ENCODE measurements at regions not wholly inside any gene's neighbourhood (a gene's known extent, or its start where the extent isn't known, plus 50 kb on each side); places are given as distances from the start of the nearest gene placed in this dataset.
A peak's percentile ranks its signal among the peaks of the same experiment; 100 is the strongest.

DNA sequence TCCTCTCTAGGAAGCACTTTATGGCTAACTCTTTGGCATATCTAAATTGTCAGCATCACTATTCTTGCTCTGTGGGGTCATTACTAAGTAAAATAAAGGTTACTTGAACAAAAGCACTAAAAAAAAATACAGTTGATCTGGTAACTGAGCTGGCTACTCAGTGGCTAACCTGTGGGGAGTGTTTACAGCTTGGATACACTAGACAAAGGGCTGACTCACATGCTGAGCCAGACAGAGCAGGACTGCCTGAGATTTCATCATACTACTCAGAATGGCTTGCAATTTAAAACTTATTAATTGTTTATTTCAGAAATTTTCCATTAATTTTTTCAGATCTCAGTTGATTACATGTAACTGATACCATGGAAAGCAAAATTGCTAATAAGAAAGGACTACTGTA, 1690.4 kb upstream of the SLC39A10 start:
- no peak overlapping the region for H3K4me2 ChIP-seq
- no peak overlapping the region for H3K4me3 ChIP-seq
- no peaks in the 10 kb centered on the region for H3K27me3 ChIP-seq (ENCODE audit: insufficient read depth, low read depth)
- H3K9me2 ChIP-seq (ENCODE audit: insufficient read depth): no peaks in the 10 kb centered on the region; the same call in 1 of the 2 replicates
- H3K4me1 ChIP-seq (replicated peaks; ENCODE audit: insufficient read depth): peaks cover 8% of the 10 kb centered on the region
- H3K36me3 ChIP-seq (ENCODE audit: low read depth): no peaks in the 10 kb centered on the region
- no peaks in the 10 kb centered on the region for H4K20me1 ChIP-seq (ENCODE audit: insufficient read depth)
- ChIA-PET POLR2A (ENCODE audit: unreplicated experiment) (interaction anchor here (0.6 kb wide), 1 partner anchor 20 kb away, joined by 3 read pairs; no protein-coding TSS in a partner anchor), CTCF (no interaction called here)
- intact Hi-C loops (cut with micrococcal nuclease; ENCODE audit: unreplicated experiment): no loop called here
- no peaks in the 10 kb centered on the region for H3K79me2 ChIP-seq (ENCODE audit: low read depth)
- H3K27ac ChIP-seq: peak overlapping the region; percentile 39
- TF ChIP-seq, protein P1, sequence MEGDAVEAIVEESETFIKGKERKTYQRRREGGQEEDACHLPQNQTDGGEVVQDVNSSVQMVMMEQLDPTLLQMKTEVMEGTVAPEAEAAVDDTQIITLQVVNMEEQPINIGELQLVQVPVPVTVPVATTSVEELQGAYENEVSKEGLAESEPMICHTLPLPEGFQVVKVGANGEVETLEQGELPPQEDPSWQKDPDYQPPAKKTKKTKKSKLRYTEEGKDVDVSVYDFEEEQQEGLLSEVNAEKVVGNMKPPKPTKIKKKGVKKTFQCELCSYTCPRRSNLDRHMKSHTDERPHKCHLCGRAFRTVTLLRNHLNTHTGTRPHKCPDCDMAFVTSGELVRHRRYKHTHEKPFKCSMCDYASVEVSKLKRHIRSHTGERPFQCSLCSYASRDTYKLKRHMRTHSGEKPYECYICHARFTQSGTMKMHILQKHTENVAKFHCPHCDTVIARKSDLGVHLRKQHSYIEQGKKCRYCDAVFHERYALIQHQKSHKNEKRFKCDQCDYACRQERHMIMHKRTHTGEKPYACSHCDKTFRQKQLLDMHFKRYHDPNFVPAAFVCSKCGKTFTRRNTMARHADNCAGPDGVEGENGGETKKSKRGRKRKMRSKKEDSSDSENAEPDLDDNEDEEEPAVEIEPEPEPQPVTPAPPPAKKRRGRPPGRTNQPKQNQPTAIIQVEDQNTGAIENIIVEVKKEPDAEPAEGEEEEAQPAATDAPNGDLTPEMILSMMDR (conservative IDR thresholded peaks at IDR 0.05): no peak
- TF ChIP-seq EZH2 (IDR thresholded peaks at IDR 0.05; ENCODE audit: low read depth): no peak
- peak in 1 of 2 experiments; percentile 8 for DNase-seq
- H2AFZ ChIP-seq: no peak overlapping the region
- H3F3A ChIP-seq (ENCODE audit: insufficient read depth, low read depth): no peaks in the 10 kb centered on the region
- BruUV-seq (replicated peaks): no TSS peak
- H3K9me3 ChIP-seq (ENCODE audit: insufficient read depth, low read depth): no peaks in the 10 kb centered on the region

DNA sequence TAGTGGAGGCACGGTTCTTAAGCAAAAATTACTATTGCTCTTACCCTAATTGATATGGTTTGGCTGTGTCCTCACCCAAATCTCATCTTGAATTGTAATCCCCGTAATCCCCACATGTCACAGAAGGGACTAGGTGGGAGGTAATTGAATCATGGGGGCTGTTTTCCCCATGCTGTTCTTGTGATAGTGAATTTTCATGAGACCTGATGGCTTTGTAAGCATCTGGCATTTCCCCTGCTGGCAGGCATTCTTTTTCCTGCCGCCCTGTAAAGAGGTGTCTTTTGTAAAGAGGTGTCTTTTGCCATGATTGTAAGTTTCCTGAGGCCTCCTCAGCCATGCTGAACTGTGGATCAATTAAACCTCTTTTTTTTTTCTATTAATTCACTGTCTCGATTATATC, 1691.8 kb upstream of the SLC39A10 start:
- Histone ChIP-seq H2AFZ (no peak overlapping the region), H3K79me2 (ENCODE audit: low read depth) (no peaks in the 10 kb centered on the region), H4K20me1 (ENCODE audit: insufficient read depth) (no peaks in the 10 kb centered on the region), H3F3A (ENCODE audit: insufficient read depth, low read depth) (no peaks in the 10 kb centered on the region), H3K9me3 (ENCODE audit: insufficient read depth, low read depth) (no peaks in the 10 kb centered on the region), H3K27ac (no peak overlapping the region), H3K27me3 (ENCODE audit: insufficient read depth, low read depth) (no peaks in the 10 kb centered on the region), H3K36me3 (ENCODE audit: low read depth) (no peaks in the 10 kb centered on the region), H3K9me2 (ENCODE audit: insufficient read depth) (no peaks in the 10 kb centered on the region; the same call in 1 of the 2 replicates), H3K4me2 (no peak overlapping the region), H3K4me3 (no peak overlapping the region), H3K4me1 (replicated peaks; ENCODE audit: insufficient read depth) (peaks cover 8% of the 10 kb centered on the region)
- no TSS peak for BruUV-seq (replicated peaks)
- TF ChIP-seq, protein P1 (conservative IDR thresholded peaks at IDR 0.05): no peak
- no peak for TF ChIP-seq EZH2 (IDR thresholded peaks at IDR 0.05; ENCODE audit: low read depth)
- ChIA-PET POLR2A (ENCODE audit: unreplicated experiment) (no interaction called here), CTCF (no interaction called here)
- no peak for DNase-seq
- intact Hi-C loops (cut with micrococcal nuclease; ENCODE audit: unreplicated experiment): no loop called here

DNA sequence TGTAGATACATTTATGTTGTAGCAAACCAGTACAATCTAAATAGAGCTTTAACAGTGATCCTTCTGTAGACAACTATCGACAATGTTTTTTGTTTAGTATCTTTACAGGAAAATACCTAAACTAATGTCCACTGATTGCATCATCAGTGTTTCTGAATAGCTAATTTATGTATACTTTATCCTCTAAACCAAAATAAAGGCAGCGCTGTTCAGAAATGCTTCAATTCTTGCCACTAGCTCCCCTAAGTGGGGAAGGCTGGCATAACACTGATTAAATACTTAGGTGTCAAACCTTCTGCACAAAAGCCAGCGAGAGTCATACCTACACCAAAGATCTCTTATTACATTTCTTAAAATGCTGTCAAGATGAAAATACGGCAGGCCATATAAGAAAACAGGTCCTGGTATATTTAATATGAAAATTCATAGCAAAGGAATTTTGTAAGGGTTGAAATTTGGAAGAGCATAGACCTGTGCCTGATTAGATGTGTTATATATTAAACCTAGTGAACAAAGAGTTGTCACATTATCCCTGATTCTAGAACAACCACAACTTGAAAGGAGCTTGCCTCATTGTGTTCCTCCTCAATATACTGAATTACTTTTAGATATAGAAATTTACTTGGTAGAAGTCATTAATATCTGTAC, 1693.4 kb upstream of the SLC39A10 start:
- H3F3A ChIP-seq (ENCODE audit: insufficient read depth, low read depth): no peaks in the 10 kb centered on the region
- H3K27ac ChIP-seq: no peak overlapping the region
- POLR2A ChIA-PET (ENCODE audit: unreplicated experiment): interaction anchor here (0.6 kb wide), 1 partner anchor 782 kb away, joined by 5 read pairs; no protein-coding TSS in a partner anchor
- H4K20me1 ChIP-seq (ENCODE audit: insufficient read depth): no peaks in the 10 kb centered on the region
- no peak for DNase-seq
- H3K9me2 ChIP-seq (ENCODE audit: insufficient read depth): no peaks in the 10 kb centered on the region
- TF ChIP-seq, protein P1 (conservative IDR thresholded peaks at IDR 0.05): peak; percentile 64
- no peak for TF ChIP-seq EZH2 (IDR thresholded peaks at IDR 0.05; ENCODE audit: low read depth)
- no peaks in the 10 kb centered on the region for H3K36me3 ChIP-seq (ENCODE audit: low read depth)
- no peaks in the 10 kb centered on the region for H3K9me3 ChIP-seq (ENCODE audit: insufficient read depth, low read depth)
- H3K4me3 ChIP-seq: no peak overlapping the region
- no peaks in the 10 kb centered on the region for H3K79me2 ChIP-seq (ENCODE audit: low read depth)
- peaks cover 8% of the 10 kb centered on the region for H3K4me1 ChIP-seq (replicated peaks; ENCODE audit: insufficient read depth)
- H2AFZ ChIP-seq: no peak overlapping the region
- no peaks in the 10 kb centered on the region for H3K27me3 ChIP-seq (ENCODE audit: insufficient read depth, low read depth)
- intact Hi-C loops (cut with micrococcal nuclease; ENCODE audit: unreplicated experiment): loop anchor here (5.0 kb wide), 1 partner anchor 266 kb away; no protein-coding TSS in a partner anchor
- no peak overlapping the region for H3K4me2 ChIP-seq
- CTCF ChIA-PET: interaction anchor here (0.5 kb wide), 1 partner anchor 271 kb away, joined by 3 read pairs; no protein-coding TSS in a partner anchor
- no TSS peak for BruUV-seq (replicated peaks)

Measured in PC-9 (cell line).